Lower leg skin (tissue), 3 donors: ENCODE measurements at regions not wholly inside any gene's neighbourhood (a gene's known extent, or its start where the extent isn't known, plus 50 kb on each side); places are given as distances from the start of the nearest gene placed in this dataset.

Source experiments
- CTCF ChIP-seq, 3 donors: fragments of 450-650 bp; IDR thresholded peaks; one replicate each; pipeline ENCODE4 v1.5.1; 2016; ENCODE audit warnings: antibody characterized with exemption in 3 of 3, mild to moderate bottlenecking in 3 of 3, moderate library complexity in 2 of 3
- POLR2A ChIP-seq, 2 donors: fragments of 450-650 bp; IDR thresholded peaks; one replicate each; pipeline ENCODE4 v1.6.1; 2016 to 2017; ENCODE audit warnings: antibody characterized with exemption in 2 of 2, mild to moderate bottlenecking in 1 of 2, moderate library complexity in 1 of 2

GRCh38 chr3:163601426-163601825, 1476.9 kb downstream of the SI start:
- TF ChIP-seq CTCF (IDR thresholded peaks at IDR 0.05) = no peak
- TF ChIP-seq POLR2A (IDR thresholded peaks at IDR 0.05) = no peak
